NB4 (cell line): ENCODE measurements at regions not wholly inside any gene's neighbourhood (a gene's known extent, or its start where the extent isn't known, plus 50 kb on each side); places are given as distances from the start of the nearest gene placed in this dataset.

Experiments used
- CTCF ChIP-seq: IDR thresholded peaks from one replicate; pipeline ENCODE4 v1.5.1; 2012; ENCODE audit warnings: low read depth, low read length
- MAX ChIP-seq: IDR thresholded peaks from 2 replicates; pipeline ENCODE4 v1.6.1; 2011; ENCODE audit warnings: low read depth, low read length
- POLR2A ChIP-seq: IDR thresholded peaks from 2 replicates; pipeline ENCODE4 v1.6.1; 2011; ENCODE audit warnings: mild to moderate bottlenecking; ENCODE audit not compliant: insufficient read length; ENCODE audit errors: extremely low read depth

GRCh38 chr5:116685069-116685468 lies 110.4 kb upstream of the SEMA6A start:
- no peak for TF ChIP-seq CTCF
- no peak for TF ChIP-seq POLR2A
- TF ChIP-seq MAX, result no peak
